Nephron progenitor cell (in vitro differentiated cells): ENCODE measurements at regions not wholly inside any gene's neighbourhood (a gene's known extent, or its start where the extent isn't known, plus 50 kb on each side); places are given as distances from the start of the nearest gene placed in this dataset.

Experiments
- DNase-seq: peaks from one replicate; pipeline ENCODE4 v3.0.0; 2021
- H3K27ac Mint-ChIP-seq: 2 replicates; pipeline ENCODE4 v1.8.0; 2021; ENCODE audit warnings: mild to moderate bottlenecking, moderate library complexity, mixed read lengths
- H3K27me3 Mint-ChIP-seq: 2 replicates; pipeline ENCODE4 v1.8.0; 2021; ENCODE audit warnings: mild to moderate bottlenecking, low read depth, mixed read lengths; ENCODE audit not compliant: poor library complexity
- H3K36me3 Mint-ChIP-seq: 2 replicates; pipeline ENCODE4 v1.8.0; 2021; ENCODE audit warnings: low read depth, mixed read lengths
- H3K4me1 Mint-ChIP-seq: 2 replicates; pipeline ENCODE4 v1.8.0; 2021; ENCODE audit warnings: mixed read lengths
- H3K4me3 Mint-ChIP-seq: 2 replicates; pipeline ENCODE4 v1.8.0; 2021; ENCODE audit warnings: mild to moderate bottlenecking, moderate library complexity, mixed read lengths
- H3K9me3 Mint-ChIP-seq: 2 replicates; pipeline ENCODE4 v1.8.0; 2021; ENCODE audit warnings: mild to moderate bottlenecking, moderate library complexity, mixed read lengths
- TF ChIP-seq, protein P1 (sequence below): fragments of 200-600 bp; sonication (generic); IDR thresholded peaks from 2 replicates; pipeline ENCODE4 v1.5.0; 2021; ENCODE audit warnings: antibody characterized with exemption

DNA sequence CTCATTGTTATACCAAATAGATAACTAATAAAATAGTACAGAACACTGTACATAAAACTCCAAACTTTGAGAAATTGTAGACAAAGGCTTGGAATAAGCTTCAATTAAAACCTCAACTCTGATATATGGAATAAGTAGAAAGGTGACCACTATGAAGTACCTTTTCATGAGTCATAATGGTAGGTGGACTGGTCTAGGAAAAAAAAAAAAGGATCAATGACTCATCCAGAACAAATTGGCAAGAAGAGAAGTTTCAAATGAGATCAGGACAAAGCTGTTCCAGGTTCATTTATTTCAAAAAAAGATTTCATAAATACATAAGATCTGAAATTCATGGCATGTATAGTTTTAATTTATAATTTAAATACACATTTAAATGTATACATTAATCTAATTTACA, 769.7 kb downstream of the SUCLG1 start:
- Mint-ChIP-seq H3K36me3 (no peaks in the 10 kb centered on the region), H3K4me1 (no peaks in the 10 kb centered on the region), H3K27me3 (peaks cover 3% of the 10 kb centered on the region), H3K27ac (no peak overlapping the region), H3K4me3 (no peak overlapping the region), H3K9me3 (no peaks in the 10 kb centered on the region)
- TF ChIP-seq, protein P1, sequence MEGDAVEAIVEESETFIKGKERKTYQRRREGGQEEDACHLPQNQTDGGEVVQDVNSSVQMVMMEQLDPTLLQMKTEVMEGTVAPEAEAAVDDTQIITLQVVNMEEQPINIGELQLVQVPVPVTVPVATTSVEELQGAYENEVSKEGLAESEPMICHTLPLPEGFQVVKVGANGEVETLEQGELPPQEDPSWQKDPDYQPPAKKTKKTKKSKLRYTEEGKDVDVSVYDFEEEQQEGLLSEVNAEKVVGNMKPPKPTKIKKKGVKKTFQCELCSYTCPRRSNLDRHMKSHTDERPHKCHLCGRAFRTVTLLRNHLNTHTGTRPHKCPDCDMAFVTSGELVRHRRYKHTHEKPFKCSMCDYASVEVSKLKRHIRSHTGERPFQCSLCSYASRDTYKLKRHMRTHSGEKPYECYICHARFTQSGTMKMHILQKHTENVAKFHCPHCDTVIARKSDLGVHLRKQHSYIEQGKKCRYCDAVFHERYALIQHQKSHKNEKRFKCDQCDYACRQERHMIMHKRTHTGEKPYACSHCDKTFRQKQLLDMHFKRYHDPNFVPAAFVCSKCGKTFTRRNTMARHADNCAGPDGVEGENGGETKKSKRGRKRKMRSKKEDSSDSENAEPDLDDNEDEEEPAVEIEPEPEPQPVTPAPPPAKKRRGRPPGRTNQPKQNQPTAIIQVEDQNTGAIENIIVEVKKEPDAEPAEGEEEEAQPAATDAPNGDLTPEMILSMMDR, result no peak
- DNase-seq, result no peak

DNA sequence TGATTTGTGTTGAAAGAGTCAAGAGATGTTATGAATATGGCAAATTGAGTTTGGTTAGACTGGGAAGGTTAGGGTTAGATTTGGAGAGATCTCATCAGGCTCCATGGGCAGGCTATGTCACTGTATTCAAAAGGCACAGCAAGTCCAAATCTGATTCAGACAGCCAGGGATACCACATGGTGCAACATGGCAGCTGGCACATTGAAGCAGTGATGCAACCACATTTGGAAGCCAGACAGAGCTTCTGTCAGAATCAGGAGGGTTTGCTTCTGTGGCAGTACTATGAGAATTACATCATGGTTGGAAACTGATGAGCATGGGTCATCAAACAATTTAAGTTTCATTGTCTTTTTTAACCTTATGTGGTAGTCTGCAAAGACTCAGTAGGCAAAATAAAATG, 772.2 kb downstream of the SUCLG1 start:
- DNase-seq, result no peak
- Mint-ChIP-seq H3K4me1 (no peaks in the 10 kb centered on the region), H3K9me3 (no peaks in the 10 kb centered on the region), H3K36me3 (no peaks in the 10 kb centered on the region), H3K4me3 (no peak overlapping the region), H3K27me3 (peaks cover 3% of the 10 kb centered on the region), H3K27ac (no peak overlapping the region)
- TF ChIP-seq, protein P1, result no peak

DNA sequence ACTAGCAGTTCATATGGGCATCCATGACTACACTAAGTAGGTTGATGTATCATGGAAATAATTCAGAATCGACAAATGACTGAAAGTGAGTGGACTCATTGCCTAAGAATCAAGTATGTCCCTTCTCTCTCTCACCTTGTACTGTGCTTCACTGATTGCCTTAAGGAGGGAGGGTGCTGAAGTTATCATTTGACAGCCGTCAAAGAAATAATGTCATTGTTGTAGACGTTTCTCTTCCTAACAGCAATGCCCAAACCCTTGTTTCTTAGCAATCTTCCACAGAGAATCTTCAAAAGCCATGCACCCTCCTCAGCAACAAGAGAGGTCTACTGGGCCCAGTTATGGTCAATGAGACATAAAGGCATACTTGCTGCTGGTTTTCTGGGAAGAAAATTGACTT, 785.0 kb downstream of the SUCLG1 start:
- TF ChIP-seq, protein P1, result no peak
- H3K36me3 Mint-ChIP-seq, result no peaks in the 10 kb centered on the region
- H3K4me3 Mint-ChIP-seq, result no peak overlapping the region
- H3K27me3 Mint-ChIP-seq, result no peaks in the 10 kb centered on the region
- H3K4me1 Mint-ChIP-seq, result no peaks in the 10 kb centered on the region
- H3K9me3 Mint-ChIP-seq, result peaks cover 18% of the 10 kb centered on the region
- no peak for DNase-seq
- no peak overlapping the region for H3K27ac Mint-ChIP-seq

DNA sequence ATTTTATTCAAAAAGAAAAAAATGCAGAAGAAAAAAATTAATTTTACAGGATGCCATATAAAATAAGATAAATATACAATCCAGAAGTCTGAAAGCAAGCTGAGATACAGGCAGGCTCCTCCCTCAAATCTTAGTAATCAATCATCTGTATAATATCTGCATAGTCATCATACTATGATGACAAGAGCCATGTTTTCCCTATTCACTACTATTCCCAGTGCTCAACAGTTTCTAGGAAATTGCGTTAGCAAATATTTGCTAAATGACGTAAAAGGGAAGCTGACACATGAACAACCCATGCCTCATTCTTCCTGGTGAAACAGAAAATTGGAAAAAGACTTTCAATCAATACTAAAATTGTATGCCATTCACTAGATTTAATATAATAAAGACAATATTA, 793.2 kb downstream of the SUCLG1 start:
- TF ChIP-seq, protein P1, result no peak
- no peaks in the 10 kb centered on the region for H3K9me3 Mint-ChIP-seq
- H3K4me3 Mint-ChIP-seq, result no peak overlapping the region
- no peak for DNase-seq
- no peaks in the 10 kb centered on the region for H3K4me1 Mint-ChIP-seq
- H3K36me3 Mint-ChIP-seq, result no peaks in the 10 kb centered on the region
- no peak overlapping the region for H3K27ac Mint-ChIP-seq
- no peaks in the 10 kb centered on the region for H3K27me3 Mint-ChIP-seq

DNA sequence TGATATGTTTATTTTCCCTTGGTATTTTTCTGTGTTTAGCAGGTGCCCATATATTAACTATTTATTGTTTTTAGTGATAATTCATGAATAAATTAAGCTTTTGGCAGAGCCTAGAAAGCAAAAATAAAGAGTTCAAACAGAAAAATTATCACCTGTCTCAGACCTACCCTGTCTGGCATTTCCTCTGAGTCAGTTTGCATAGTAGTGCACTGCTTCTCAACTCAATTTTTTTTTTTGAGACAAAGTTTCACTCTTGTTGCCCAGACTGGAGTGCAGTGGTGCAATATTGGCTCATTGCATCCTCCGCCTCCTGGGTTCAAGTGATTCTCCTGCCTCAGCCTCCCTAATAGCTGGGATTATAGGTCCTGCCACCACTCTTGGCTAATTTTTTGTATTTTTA, 793.9 kb downstream of the SUCLG1 start:
- DNase-seq, result no peak
- Mint-ChIP-seq H3K4me1 (no peaks in the 10 kb centered on the region), H3K36me3 (no peaks in the 10 kb centered on the region), H3K4me3 (no peak overlapping the region), H3K27me3 (no peaks in the 10 kb centered on the region), H3K9me3 (no peaks in the 10 kb centered on the region), H3K27ac (no peak overlapping the region)
- TF ChIP-seq, protein P1, result no peak

DNA sequence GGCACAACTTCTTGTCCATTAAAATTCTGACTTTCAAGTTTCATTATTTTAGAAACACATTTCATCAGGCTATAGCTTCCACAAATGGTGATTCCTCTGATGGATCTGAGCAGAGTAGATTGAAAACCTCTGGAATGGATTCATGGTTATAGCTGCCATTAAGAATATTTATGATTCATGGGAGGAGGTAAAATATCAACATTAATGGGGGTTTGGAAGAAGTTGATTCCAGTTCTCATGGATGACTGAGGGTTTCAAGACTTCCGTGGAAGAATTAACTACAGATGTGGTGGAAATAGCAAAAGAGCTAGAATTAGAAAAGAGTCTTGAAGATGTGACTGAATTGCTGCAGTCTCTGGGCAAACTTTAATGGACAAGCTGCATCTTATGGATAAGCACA, 797.4 kb downstream of the SUCLG1 start:
- TF ChIP-seq, protein P1, result no peak
- no peaks in the 10 kb centered on the region for H3K36me3 Mint-ChIP-seq
- no peak for DNase-seq
- no peaks in the 10 kb centered on the region for H3K4me1 Mint-ChIP-seq
- H3K9me3 Mint-ChIP-seq, result no peaks in the 10 kb centered on the region
- no peaks in the 10 kb centered on the region for H3K27me3 Mint-ChIP-seq
- no peak overlapping the region for H3K27ac Mint-ChIP-seq
- H3K4me3 Mint-ChIP-seq, result no peak overlapping the region
